Peyer's patch (tissue), 4 donors: ENCODE measurements at regions not wholly inside any gene's neighbourhood (a gene's known extent, or its start where the extent isn't known, plus 50 kb on each side); places are given as distances from the start of the nearest gene placed in this dataset.

ENCODE experiments used
- POLR2A ChIP-seq, 2 donors: fragments of 450-650 bp; IDR thresholded peaks; one replicate each; pipeline ENCODE4 v1.5.1; 2017; ENCODE audit warnings: antibody characterized with exemption in 2 of 2, mild to moderate bottlenecking in 2 of 2, moderate library complexity in 2 of 2
- TF ChIP-seq, protein P1 (sequence below), 6 experiments: fragments of 450-650 bp in 4 of 6; fragments of 200-600 bp in 2 of 6; sonication (generic) in 1 of 6; IDR thresholded peaks; one replicate each; pipeline ENCODE4 v1.5.1; 2017 to 2019; ENCODE audit warnings: antibody characterized with exemption in 6 of 6, mild to moderate bottlenecking in 3 of 6, moderate library complexity in 1 of 6

DNA sequence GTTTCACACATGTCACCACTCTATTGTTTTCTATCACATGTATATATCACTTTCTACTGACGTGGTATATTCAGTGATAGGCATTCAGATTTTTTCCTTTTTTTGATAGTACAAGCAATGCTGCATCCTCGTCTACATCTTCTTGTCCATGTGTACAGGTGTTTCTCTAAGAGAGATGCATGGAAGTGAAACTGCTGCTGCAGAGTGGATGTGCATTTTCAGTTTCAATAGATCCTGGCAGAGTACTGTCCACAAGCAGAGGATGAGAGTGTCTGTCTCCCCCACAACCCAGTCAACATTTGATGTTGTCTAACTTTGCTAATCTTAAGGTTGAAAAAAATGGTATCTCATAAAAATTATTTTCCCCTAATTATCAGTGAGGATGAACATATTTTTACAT is 194.0 kb upstream of the CASK start:
- TF ChIP-seq, protein P1, sequence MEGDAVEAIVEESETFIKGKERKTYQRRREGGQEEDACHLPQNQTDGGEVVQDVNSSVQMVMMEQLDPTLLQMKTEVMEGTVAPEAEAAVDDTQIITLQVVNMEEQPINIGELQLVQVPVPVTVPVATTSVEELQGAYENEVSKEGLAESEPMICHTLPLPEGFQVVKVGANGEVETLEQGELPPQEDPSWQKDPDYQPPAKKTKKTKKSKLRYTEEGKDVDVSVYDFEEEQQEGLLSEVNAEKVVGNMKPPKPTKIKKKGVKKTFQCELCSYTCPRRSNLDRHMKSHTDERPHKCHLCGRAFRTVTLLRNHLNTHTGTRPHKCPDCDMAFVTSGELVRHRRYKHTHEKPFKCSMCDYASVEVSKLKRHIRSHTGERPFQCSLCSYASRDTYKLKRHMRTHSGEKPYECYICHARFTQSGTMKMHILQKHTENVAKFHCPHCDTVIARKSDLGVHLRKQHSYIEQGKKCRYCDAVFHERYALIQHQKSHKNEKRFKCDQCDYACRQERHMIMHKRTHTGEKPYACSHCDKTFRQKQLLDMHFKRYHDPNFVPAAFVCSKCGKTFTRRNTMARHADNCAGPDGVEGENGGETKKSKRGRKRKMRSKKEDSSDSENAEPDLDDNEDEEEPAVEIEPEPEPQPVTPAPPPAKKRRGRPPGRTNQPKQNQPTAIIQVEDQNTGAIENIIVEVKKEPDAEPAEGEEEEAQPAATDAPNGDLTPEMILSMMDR (IDR thresholded peaks at IDR 0.05), result no peak
- no peak for TF ChIP-seq POLR2A (IDR thresholded peaks at IDR 0.05)
